Mammary epithelial cell (primary cell): ENCODE measurements at regions not wholly inside any gene's neighbourhood (a gene's known extent, or its start where the extent isn't known, plus 50 kb on each side); places are given as distances from the start of the nearest gene placed in this dataset.

Source experiments
- CTCF ChIP-seq, 2 donors: IDR thresholded peaks in 1 of 2; conservative IDR thresholded peaks in 1 of 2; 2 replicates each; pipeline ENCODE4 v1.5.1; 2011 to 2012; ENCODE audit warnings: inconsistent platforms in 2 of 2, low read length in 2 of 2, mild to moderate bottlenecking in 2 of 2, control low read depth in 1 of 2, low read depth in 1 of 2; ENCODE audit not compliant: insufficient read depth in 1 of 2; ENCODE audit errors: extremely low read depth in 1 of 2
- EZH2 ChIP-seq: IDR thresholded peaks from 2 replicates; pipeline ENCODE4 v1.6.1; 2012; ENCODE audit warnings: low read length, inconsistent platforms, borderline replicate concordance

GRCh38 chr6:62891065-62891647 is 320.1 kb upstream of the FKBP1C start:
- TF ChIP-seq CTCF (conservative IDR thresholded peaks at IDR 0.05 in 1 of 2, IDR thresholded peaks at IDR 0.05 in 1 of 2; ENCODE audit: extremely low read depth in 1 of 2, insufficient read depth in 1 of 2, low read depth in 1 of 2, low read length in 2 of 2) (peak; percentile 23 to 42), EZH2 (no peak)
